GM12878 (cell line): ENCODE measurements at regions not wholly inside any gene's neighbourhood (a gene's known extent, or its start where the extent isn't known, plus 50 kb on each side); places are given as distances from the start of the nearest gene placed in this dataset.

Experiments
- ATAC-seq: fragments of 200-7000 bp; cut with Tn5 transposase; 3 replicates; pipeline ENCODE4 v1.9.1; 2020; ENCODE audit warnings: mild to moderate bottlenecking, moderate library complexity
- BruUV-seq: library from RNA; stranded (reverse); fragments of 400-500 nt; replicated peaks from 2 replicates; lab custom pipeline; 2021; lab: Mats Ljungman, UMichigan
- CTCF ChIA-PET: fragments of 300-600 bp; sonication (Branson Sonifier 250); formaldehyde crosslinking; extraction: SDS; loops from one replicate; lab custom pipeline; 2021; ENCODE audit warnings: inconsistent platforms; lab: Yijun Ruan, JAX
- POLR2A ChIA-PET: fragments of 350-600 bp; formaldehyde crosslinking; extraction: SDS; loops from one replicate; lab custom pipeline; 2021; ENCODE audit warnings: inconsistent platforms; lab: Charles Lee
- RAD21 ChIA-PET: fragments of 300-600 bp; sonication (Branson Sonifier 250); formaldehyde crosslinking; loops from one replicate; lab custom pipeline; 2023; ENCODE audit warnings: antibody characterized with exemption; ENCODE audit not compliant: unreplicated experiment; lab: Charles Lee
- SMC1A ChIA-PET: fragments of 300-600 bp; sonication (Branson Sonifier 250); formaldehyde crosslinking; loops from one replicate; lab custom pipeline; 2023; ENCODE audit not compliant: unreplicated experiment, uncharacterized antibody; lab: Charles Lee
- DNase-seq: peaks from one replicate; pipeline ENCODE4 v3.0.0-alpha.2; 2011; ENCODE audit warnings: low read depth, low spot score
- FAIRE-seq: peaks from 3 replicates; lab custom pipeline; 2011; peaks lifted over from hg19 to GRCh38; lab: Jason Lieb, UNC
- H2AFZ ChIP-seq: 2 replicates; pipeline ENCODE4 v1.6.0; 2011; ENCODE audit warnings: low read depth, low read length, control low read depth; ENCODE audit not compliant: control insufficient read depth
- H3K27ac ChIP-seq: 2 replicates; pipeline ENCODE4 v1.5.1; 2011; ENCODE audit warnings: control low read depth; ENCODE audit not compliant: control insufficient read depth, insufficient read depth
- H3K27me3 ChIP-seq, 2 experiments: replicated peaks in 1 of 2; 2 replicates each; pipeline versions ENCODE4 v1.6.0 to v1.6.1; 2011; ENCODE audit warnings: low read length in 1 of 2; ENCODE audit not compliant: control insufficient read depth in 2 of 2, insufficient read depth in 2 of 2
- H3K36me3 ChIP-seq, 2 experiments: 2 replicates each; pipeline ENCODE4 v1.5.1; 2011; ENCODE audit warnings: low read length in 1 of 2; ENCODE audit not compliant: control insufficient read depth in 2 of 2, insufficient read depth in 2 of 2
- H3K4me1 ChIP-seq: 2 replicates; pipeline ENCODE4 v1.6.1; 2011; ENCODE audit warnings: mild to moderate bottlenecking, low read length, moderate library complexity, mixed read lengths; ENCODE audit not compliant: control insufficient read depth, insufficient read depth
- H3K4me2 ChIP-seq: 2 replicates; pipeline ENCODE4 v1.6.0; 2011; ENCODE audit warnings: control low read depth; ENCODE audit not compliant: control insufficient read depth, insufficient read depth
- H3K4me3 ChIP-seq: fragments of 200-600 bp; sonication (generic); 2 replicates; pipeline ENCODE4 v1.5.1; 2016
- H3K79me2 ChIP-seq: 2 replicates; pipeline ENCODE4 v1.6.0; 2011; ENCODE audit warnings: low read length; ENCODE audit not compliant: control insufficient read depth, insufficient read depth
- H3K9ac ChIP-seq: 2 replicates; pipeline ENCODE4 v1.8.0; 2011; ENCODE audit warnings: low read length, control low read depth, mixed read lengths; ENCODE audit not compliant: control insufficient read depth, insufficient read depth
- H3K9me3 ChIP-seq: replicated peaks from 3 replicates; pipeline ENCODE4 v1.5.1; 2011; ENCODE audit warnings: mild to moderate bottlenecking, low read length; ENCODE audit not compliant: control insufficient read depth, insufficient read depth
- H4K20me1 ChIP-seq: 2 replicates; pipeline ENCODE4 v1.6.0; 2011; ENCODE audit not compliant: control insufficient read depth, insufficient read depth
- ETV6 ChIP-seq, 2 experiments: fragments of 450-650 bp in 1 of 2; IDR thresholded peaks in 1 of 2; conservative IDR thresholded peaks in 1 of 2; 2 replicates each; pipeline ENCODE4 v1.6.1; 2014; ENCODE audit warnings: antibody characterized with exemption in 1 of 2, borderline replicate concordance in 1 of 2, low read depth in 1 of 2, mild to moderate bottlenecking in 1 of 2, moderate library complexity in 1 of 2
- IKZF1 ChIP-seq: fragments of 450-650 bp; conservative IDR thresholded peaks from 2 replicates; pipeline ENCODE4 v1.6.1; 2017; ENCODE audit warnings: antibody characterized with exemption, mild to moderate bottlenecking
- NR2F1 ChIP-seq: fragments of 450-650 bp; conservative IDR thresholded peaks from 2 replicates; pipeline ENCODE4 v1.6.1; 2017; ENCODE audit warnings: mild to moderate bottlenecking
- POLR2A ChIP-seq: IDR thresholded peaks from 2 replicates; pipeline ENCODE4 v1.6.1; 2011; ENCODE audit warnings: low read depth, mild to moderate bottlenecking, low read length
- SIX5 ChIP-seq: IDR thresholded peaks from 2 replicates; pipeline ENCODE4 v1.6.1; 2011; ENCODE audit warnings: mild to moderate bottlenecking, low read depth, low read length, moderate library complexity; ENCODE audit not compliant: severe bottlenecking
- SMAD1 ChIP-seq: fragments of 450-650 bp; IDR thresholded peaks from 2 replicates; pipeline ENCODE4 v1.6.1; 2018; ENCODE audit warnings: mild to moderate bottlenecking, low read depth; ENCODE audit not compliant: partially characterized antibody
- SREBF2 ChIP-seq: IDR thresholded peaks from 2 replicates; pipeline ENCODE4 v1.6.1; 2012; ENCODE audit warnings: mild to moderate bottlenecking, low read length
- SRF ChIP-seq, 2 experiments: IDR thresholded peaks; 2 replicates each; pipeline ENCODE4 v1.6.1; 2011; ENCODE audit warnings: low read depth in 2 of 2, low read length in 2 of 2, mild to moderate bottlenecking in 1 of 2, moderate library complexity in 1 of 2
- YBX1 ChIP-seq: fragments of 450-650 bp; IDR thresholded peaks from 2 replicates; pipeline ENCODE4 v1.6.1; 2016; ENCODE audit warnings: antibody characterized with exemption
- WGBS: methylation state at CpG from one replicate; pipeline ENCODE4 v1.1.6; 2016; ENCODE audit warnings: low lambda C conversion rate; ENCODE audit not compliant: insufficient replicate concordance, insufficient coverage; ENCODE audit errors: missing lambda C conversion rate; 5-methylcytosine and 5-hydroxymethylcytosine counted together
- in situ Hi-C: fragments of 300-500 bp; cut with MboI; formaldehyde crosslinking; loops from 9 replicates; pipeline ENCODE4 v1.14.3; 2018; ENCODE audit warnings: mixed read lengths
- intact Hi-C: fragments of 100-400 bp; cut with micrococcal nuclease; formaldehyde crosslinking; loops from one replicate; pipeline ENCODE4 v1.14.2; 2022; ENCODE audit not compliant: unreplicated experiment
- TF ChIP-seq, protein P1 (sequence below): fragments of 450-650 bp; IDR thresholded peaks from 2 replicates; pipeline ENCODE4 v1.6.1; 2017; ENCODE audit warnings: mild to moderate bottlenecking

DNA sequence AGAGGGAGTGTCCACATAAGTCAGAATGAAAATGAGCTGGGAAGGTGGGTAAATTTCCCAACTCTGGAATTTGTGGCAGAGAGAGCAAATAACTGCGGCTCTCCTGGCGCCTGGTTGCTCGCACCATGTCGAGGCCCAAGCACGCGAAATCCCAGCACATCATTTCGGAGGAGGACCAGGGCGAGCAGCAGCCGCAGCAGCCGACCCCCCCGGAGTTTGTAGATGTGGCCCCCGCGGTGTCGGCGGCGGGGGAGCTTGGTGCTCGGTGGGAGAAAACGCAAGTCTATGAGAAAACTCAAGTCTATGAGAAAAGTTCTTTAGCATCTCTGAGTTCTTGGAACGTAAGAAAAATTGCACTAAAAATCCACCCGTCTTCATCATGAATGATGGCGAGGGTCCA lies 60.3 kb downstream of the ACTBL2 start:
- ATAC-seq (no peak), FAIRE-seq (no peak), DNase-seq (no peak)
- Histone ChIP-seq H3K9me3 (no peaks in the 10 kb centered on the region), H3K4me3 (no peak overlapping the region), H3K79me2 (no peaks in the 10 kb centered on the region), H2AFZ (no peak overlapping the region), H3K4me2 (no peak overlapping the region), H3K27ac (no peak overlapping the region), H3K27me3 (no peaks in the 10 kb centered on the region; a peak in 1 of 4 replicates), H3K9ac (no peak overlapping the region), H4K20me1 (no peaks in the 10 kb centered on the region), H3K4me1 (no peaks in the 10 kb centered on the region), H3K36me3 (no peaks in the 10 kb centered on the region)
- in situ Hi-C loops, result no loop called here
- BruUV-seq, result no TSS peak
- no peak for TF ChIP-seq YBX1
- no peak for TF ChIP-seq NR2F1
- TF ChIP-seq ETV6 (conservative IDR thresholded peaks at IDR 0.05 in 1 of 2, IDR thresholded peaks at IDR 0.05 in 1 of 2; ENCODE audit: borderline replicate concordance in 1 of 2, low read depth in 1 of 2), result no peak
- TF ChIP-seq SIX5, result no peak
- TF ChIP-seq POLR2A, result no peak
- no peak for TF ChIP-seq IKZF1
- no peak for TF ChIP-seq SMAD1
- TF ChIP-seq, protein P1, sequence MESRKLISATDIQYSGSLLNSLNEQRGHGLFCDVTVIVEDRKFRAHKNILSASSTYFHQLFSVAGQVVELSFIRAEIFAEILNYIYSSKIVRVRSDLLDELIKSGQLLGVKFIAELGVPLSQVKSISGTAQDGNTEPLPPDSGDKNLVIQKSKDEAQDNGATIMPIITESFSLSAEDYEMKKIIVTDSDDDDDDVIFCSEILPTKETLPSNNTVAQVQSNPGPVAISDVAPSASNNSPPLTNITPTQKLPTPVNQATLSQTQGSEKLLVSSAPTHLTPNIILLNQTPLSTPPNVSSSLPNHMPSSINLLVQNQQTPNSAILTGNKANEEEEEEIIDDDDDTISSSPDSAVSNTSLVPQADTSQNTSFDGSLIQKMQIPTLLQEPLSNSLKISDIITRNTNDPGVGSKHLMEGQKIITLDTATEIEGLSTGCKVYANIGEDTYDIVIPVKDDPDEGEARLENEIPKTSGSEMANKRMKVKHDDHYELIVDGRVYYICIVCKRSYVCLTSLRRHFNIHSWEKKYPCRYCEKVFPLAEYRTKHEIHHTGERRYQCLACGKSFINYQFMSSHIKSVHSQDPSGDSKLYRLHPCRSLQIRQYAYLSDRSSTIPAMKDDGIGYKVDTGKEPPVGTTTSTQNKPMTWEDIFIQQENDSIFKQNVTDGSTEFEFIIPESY, result no peak
- no peak for TF ChIP-seq SREBF2
- no peak for TF ChIP-seq SRF (IDR thresholded peaks at IDR 0.05; ENCODE audit: low read depth in 2 of 2, low read length in 2 of 2)
- SMC1A ChIA-PET, result interaction anchor here (0.6 to 1.0 kb wide), 2 partner anchors 50 to 176 kb away, joined by 3 read pairs; no protein-coding TSS in a partner anchor
- RAD21 ChIA-PET, result no interaction called here
- CTCF ChIA-PET, result interaction anchor here (1.2 kb wide), 1 partner anchor 13 kb away, joined by 3 read pairs; no protein-coding TSS in a partner anchor
- POLR2A ChIA-PET, result no interaction called here
- 58% methylated on average over 17 of the region's 21 CpGs for WGBS
- intact Hi-C loops, result no loop called here
